ENCODE measurements at regions not wholly inside any gene's neighbourhood (a gene's known extent, or its start where the extent isn't known, plus 50 kb on each side); places are given as distances from the start of the nearest gene placed in this dataset.

DNA sequence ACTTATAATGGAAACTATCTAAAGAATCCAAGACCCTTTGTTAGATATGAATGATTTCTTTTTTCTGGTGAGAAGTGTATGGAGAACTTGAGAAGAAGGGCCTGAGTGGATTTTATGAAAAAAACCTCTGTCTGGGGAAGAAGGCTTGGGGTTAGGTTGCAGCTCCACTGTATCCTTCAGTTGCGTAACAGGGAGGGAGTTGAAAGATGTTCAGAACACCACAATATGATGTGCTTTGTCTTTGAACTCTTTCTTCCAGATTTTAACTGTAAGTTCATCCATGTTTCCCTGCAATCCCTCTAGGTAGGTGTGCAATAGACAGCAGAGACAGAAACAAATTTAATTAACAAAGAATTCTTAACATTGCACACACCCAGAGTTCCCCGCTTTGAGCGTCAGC is 125.8 kb upstream of the NFIA start:
- no peak for DNase-seq (ENCODE audit: low spot score)
- Histone ChIP-seq H3K36me3 (ENCODE audit: control insufficient read depth in 4 of 4, insufficient read depth in 3 of 4, low read depth in 1 of 4, low read length in 3 of 4) (no peaks in the 10 kb centered on the region), H3K9ac (ENCODE audit: low read depth in 1 of 2, low read length in 2 of 2) (no peak overlapping the region), H3K4me3 (ENCODE audit: low read depth in 1 of 3, low read length in 3 of 3) (no peak overlapping the region), H3K27ac (ENCODE audit: low read depth in 1 of 2, low read length in 2 of 2) (no peak overlapping the region), H3K9me3 (ENCODE audit: control insufficient read depth in 4 of 4, low read length in 3 of 4) (no peaks in the 10 kb centered on the region), H3K4me1 (ENCODE audit: control insufficient read depth in 4 of 4, insufficient read depth in 4 of 4, low read length in 3 of 4) (no peaks in the 10 kb centered on the region), H3K27me3 (ENCODE audit: control insufficient read depth in 4 of 4, insufficient read depth in 4 of 4, low read length in 3 of 4) (peaks cover 0 to 2% (median 0%) of the 10 kb centered on the region in 4 donors)
- 94% methylated on average over 3 of the region's 3 CpGs for WGBS
- TF ChIP-seq FOXA1 (IDR thresholded peaks at IDR 0.05), result no peak
- no peak for TF ChIP-seq RAD21 (IDR thresholded peaks at IDR 0.05)
- no peak for TF ChIP-seq HNF4G (IDR thresholded peaks at IDR 0.05)
- no peak for TF ChIP-seq JUND (IDR thresholded peaks at IDR 0.05)
- TF ChIP-seq, protein P1, sequence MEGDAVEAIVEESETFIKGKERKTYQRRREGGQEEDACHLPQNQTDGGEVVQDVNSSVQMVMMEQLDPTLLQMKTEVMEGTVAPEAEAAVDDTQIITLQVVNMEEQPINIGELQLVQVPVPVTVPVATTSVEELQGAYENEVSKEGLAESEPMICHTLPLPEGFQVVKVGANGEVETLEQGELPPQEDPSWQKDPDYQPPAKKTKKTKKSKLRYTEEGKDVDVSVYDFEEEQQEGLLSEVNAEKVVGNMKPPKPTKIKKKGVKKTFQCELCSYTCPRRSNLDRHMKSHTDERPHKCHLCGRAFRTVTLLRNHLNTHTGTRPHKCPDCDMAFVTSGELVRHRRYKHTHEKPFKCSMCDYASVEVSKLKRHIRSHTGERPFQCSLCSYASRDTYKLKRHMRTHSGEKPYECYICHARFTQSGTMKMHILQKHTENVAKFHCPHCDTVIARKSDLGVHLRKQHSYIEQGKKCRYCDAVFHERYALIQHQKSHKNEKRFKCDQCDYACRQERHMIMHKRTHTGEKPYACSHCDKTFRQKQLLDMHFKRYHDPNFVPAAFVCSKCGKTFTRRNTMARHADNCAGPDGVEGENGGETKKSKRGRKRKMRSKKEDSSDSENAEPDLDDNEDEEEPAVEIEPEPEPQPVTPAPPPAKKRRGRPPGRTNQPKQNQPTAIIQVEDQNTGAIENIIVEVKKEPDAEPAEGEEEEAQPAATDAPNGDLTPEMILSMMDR (IDR thresholded peaks at IDR 0.05; ENCODE audit: low read depth, low read length, missing input control), result no peak
- TF ChIP-seq, protein P2, sequence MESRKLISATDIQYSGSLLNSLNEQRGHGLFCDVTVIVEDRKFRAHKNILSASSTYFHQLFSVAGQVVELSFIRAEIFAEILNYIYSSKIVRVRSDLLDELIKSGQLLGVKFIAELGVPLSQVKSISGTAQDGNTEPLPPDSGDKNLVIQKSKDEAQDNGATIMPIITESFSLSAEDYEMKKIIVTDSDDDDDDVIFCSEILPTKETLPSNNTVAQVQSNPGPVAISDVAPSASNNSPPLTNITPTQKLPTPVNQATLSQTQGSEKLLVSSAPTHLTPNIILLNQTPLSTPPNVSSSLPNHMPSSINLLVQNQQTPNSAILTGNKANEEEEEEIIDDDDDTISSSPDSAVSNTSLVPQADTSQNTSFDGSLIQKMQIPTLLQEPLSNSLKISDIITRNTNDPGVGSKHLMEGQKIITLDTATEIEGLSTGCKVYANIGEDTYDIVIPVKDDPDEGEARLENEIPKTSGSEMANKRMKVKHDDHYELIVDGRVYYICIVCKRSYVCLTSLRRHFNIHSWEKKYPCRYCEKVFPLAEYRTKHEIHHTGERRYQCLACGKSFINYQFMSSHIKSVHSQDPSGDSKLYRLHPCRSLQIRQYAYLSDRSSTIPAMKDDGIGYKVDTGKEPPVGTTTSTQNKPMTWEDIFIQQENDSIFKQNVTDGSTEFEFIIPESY (IDR thresholded peaks at IDR 0.05), result no peak
- TF ChIP-seq EGR1 (IDR thresholded peaks at IDR 0.05; ENCODE audit: low read depth in 2 of 2), result no peak
- no peak for TF ChIP-seq FOXA2 (IDR thresholded peaks at IDR 0.05)
- TF ChIP-seq MAX (IDR thresholded peaks at IDR 0.05), result no peak

DNA sequence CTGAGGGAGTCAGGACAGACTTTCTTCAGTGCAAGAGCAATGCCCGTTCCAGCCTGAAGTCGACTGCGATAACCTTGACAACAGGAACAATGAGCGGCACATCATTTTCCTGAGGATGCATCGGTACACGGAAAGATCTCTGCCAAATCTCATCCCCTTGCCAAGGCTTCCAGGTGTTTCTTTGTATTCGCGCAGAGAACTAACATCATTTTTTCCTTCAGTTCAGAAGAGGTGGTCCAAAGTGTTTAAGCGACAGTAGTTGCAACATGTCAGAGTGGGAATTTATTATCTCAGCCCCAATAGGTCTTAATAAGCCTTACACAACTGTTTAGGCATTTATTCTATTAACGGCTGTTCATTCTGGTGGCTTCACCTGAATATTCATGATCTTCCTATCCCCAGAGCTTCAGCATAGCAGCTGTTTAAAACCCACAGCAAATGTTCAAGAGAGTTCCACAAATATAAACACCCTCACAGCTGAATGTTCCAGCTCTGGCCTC is 129.7 kb upstream of the NFIA start:
- Histone ChIP-seq H3K27ac (ENCODE audit: low read depth in 1 of 2, low read length in 2 of 2) (no peak overlapping the region), H3K9me3 (ENCODE audit: control insufficient read depth in 4 of 4, low read length in 3 of 4) (no peaks in the 10 kb centered on the region), H3K36me3 (ENCODE audit: control insufficient read depth in 4 of 4, insufficient read depth in 3 of 4, low read depth in 1 of 4, low read length in 3 of 4) (no peaks in the 10 kb centered on the region), H3K4me3 (ENCODE audit: low read depth in 1 of 3, low read length in 3 of 3) (no peak overlapping the region), H3K27me3 (ENCODE audit: control insufficient read depth in 4 of 4, insufficient read depth in 4 of 4, low read length in 3 of 4) (peaks cover 0 to 2% (median 0%) of the 10 kb centered on the region in 4 donors), H3K4me1 (ENCODE audit: control insufficient read depth in 4 of 4, insufficient read depth in 4 of 4, low read length in 3 of 4) (no peaks in the 10 kb centered on the region), H3K9ac (ENCODE audit: low read depth in 1 of 2, low read length in 2 of 2) (no peak overlapping the region)
- WGBS, result 88% methylated on average over 10 of the region's 10 CpGs
- TF ChIP-seq HNF4G (IDR thresholded peaks at IDR 0.05) (no peak), SP1 (IDR thresholded peaks at IDR 0.05) (no peak), NR2F2 (IDR thresholded peaks at IDR 0.05) (no peak), RAD21 (IDR thresholded peaks at IDR 0.05) (no peak), RXRA (IDR thresholded peaks at IDR 0.05) (no peak), HNF4A (conservative IDR thresholded peaks at IDR 0.05) (no peak), FOXA2 (IDR thresholded peaks at IDR 0.05) (no peak)
- TF ChIP-seq, protein P3, sequence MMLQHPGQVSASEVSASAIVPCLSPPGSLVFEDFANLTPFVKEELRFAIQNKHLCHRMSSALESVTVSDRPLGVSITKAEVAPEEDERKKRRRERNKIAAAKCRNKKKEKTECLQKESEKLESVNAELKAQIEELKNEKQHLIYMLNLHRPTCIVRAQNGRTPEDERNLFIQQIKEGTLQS (IDR thresholded peaks at IDR 0.05), result no peak
- DNase-seq (ENCODE audit: low spot score), result no peak
